ENCODE measurements at regions not wholly inside any gene's neighbourhood (a gene's known extent, or its start where the extent isn't known, plus 50 kb on each side); places are given as distances from the start of the nearest gene placed in this dataset.

DNA sequence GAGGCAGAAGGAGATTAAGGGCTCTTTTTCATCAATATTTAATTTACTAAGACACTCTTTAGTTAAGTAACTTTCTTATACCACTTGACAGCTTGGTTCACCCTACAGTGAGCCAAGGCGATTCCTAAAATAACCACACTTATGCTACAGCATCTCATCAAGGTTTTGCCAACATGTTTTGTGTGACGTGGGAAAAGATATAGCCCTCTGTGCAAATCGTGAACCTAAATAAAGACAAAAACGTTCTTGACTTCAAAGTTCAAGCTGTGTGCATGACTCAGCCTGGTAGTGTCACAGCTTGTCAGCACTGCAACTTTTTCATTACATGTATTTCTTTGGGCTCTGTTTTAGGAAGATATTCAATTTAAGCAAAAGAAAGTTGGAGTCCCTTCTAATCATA is 297.0 kb upstream of the EPHA3 start:
- TF ChIP-seq, protein P1, sequence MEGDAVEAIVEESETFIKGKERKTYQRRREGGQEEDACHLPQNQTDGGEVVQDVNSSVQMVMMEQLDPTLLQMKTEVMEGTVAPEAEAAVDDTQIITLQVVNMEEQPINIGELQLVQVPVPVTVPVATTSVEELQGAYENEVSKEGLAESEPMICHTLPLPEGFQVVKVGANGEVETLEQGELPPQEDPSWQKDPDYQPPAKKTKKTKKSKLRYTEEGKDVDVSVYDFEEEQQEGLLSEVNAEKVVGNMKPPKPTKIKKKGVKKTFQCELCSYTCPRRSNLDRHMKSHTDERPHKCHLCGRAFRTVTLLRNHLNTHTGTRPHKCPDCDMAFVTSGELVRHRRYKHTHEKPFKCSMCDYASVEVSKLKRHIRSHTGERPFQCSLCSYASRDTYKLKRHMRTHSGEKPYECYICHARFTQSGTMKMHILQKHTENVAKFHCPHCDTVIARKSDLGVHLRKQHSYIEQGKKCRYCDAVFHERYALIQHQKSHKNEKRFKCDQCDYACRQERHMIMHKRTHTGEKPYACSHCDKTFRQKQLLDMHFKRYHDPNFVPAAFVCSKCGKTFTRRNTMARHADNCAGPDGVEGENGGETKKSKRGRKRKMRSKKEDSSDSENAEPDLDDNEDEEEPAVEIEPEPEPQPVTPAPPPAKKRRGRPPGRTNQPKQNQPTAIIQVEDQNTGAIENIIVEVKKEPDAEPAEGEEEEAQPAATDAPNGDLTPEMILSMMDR (conservative IDR thresholded peaks at IDR 0.05): no peak
- no peak for TF ChIP-seq ZFX (IDR thresholded peaks at IDR 0.05)

All from C4-2B (cell line).